GM19324 (cell line): ENCODE measurements at regions not wholly inside any gene's neighbourhood (a gene's known extent, or its start where the extent isn't known, plus 50 kb on each side); places are given as distances from the start of the nearest gene placed in this dataset.
A peak's percentile ranks its signal among the peaks of the same experiment; 100 is the strongest.

Experiments
- ATAC-seq: cut with Tn5 transposase; IDR thresholded peaks from one replicate; pipeline ENCODE4 v1.9.1; 2021; ENCODE audit warnings: mild to moderate bottlenecking, moderate library complexity; ENCODE audit not compliant: unreplicated experiment, low FRiP score

DNA sequence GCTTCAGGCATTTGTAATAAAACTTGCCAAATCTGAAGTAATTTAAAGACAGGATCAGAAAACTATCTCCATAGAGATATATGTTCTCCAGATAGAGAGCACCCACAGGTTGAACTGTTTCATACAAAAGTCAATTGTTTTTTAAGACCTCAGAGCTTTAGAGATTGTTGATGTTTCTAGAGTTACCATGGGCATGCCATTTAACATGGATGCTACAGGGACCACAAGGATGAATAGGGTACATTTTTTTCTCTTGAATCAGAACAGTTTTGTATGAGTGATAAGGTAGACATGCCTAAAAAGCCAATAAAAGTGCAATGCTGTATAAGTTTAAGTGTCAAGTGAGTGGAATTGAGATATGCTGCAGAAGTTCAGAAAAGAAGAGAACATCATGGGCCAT is 511.0 kb upstream of the CAMK1G start:
- no peak for ATAC-seq

DNA sequence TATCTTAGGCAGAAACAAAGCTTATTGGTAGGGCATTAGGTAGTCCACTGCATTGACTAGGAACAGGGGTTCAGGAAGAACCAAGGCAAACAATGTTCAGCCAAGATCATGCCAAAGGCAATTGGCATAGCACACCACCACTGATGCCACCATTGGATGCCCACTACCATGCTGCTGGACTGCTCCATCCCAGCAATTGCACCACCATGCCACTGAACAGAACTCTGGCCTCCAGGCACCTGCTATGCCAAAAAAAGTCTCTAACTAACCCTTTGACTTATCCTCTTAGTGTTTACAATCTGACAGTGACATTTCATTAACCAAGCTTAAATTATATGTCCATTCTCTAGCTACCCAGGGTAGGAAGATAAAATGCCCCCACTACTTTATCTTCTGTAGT is 509.6 kb upstream of the CAMK1G start:
- no peak for ATAC-seq

DNA sequence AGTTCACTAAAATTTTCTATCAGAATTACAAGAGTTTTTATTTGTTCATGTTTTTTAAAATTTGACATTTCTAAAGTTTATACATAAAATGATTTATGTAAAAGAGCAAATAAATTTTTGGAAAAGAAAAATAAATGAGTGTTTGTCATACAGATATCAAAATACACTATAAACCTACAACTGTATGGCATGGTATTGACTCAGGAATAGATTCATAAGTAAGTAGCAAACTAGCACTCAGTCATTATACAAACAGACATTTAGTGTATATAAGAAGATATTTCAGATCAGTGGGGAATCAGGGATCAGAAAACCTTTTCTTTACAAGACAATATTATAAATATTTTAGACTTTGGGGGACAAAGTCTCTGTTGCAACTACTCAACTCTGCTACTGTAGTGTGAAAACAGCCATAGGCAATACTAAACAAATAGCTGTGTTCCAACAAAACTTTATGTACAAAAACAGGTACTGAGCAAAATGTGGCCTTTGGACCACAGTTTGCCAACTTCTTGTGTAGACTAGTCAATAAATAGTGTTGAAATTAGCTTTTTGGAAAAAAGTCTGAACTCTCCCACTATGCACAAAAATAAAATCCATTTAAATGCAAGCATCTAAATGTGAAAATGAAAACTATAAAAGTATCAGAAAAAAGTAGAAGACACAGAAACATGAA is 508.8 kb upstream of the CAMK1G start:
- no peak for ATAC-seq

DNA sequence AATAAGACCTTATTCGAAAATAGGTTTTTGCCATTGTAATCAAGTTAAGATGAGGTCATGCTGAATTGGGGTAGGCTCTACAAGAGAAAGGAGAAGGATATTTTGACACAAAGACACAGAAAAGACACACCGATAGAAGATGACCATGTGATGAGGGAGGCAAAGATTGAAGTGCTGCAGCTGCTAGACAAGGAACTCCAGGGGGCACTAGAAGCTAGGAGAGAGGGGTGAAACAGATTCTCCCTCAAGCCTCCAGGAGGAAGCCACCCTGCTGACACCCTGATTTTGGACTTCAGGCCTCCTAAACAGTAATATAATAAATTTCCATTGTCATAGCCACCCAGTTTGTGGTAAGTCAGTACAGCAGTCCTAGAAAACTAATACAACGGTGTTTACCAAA is 506.8 kb upstream of the CAMK1G start:
- ATAC-seq, result no peak

DNA sequence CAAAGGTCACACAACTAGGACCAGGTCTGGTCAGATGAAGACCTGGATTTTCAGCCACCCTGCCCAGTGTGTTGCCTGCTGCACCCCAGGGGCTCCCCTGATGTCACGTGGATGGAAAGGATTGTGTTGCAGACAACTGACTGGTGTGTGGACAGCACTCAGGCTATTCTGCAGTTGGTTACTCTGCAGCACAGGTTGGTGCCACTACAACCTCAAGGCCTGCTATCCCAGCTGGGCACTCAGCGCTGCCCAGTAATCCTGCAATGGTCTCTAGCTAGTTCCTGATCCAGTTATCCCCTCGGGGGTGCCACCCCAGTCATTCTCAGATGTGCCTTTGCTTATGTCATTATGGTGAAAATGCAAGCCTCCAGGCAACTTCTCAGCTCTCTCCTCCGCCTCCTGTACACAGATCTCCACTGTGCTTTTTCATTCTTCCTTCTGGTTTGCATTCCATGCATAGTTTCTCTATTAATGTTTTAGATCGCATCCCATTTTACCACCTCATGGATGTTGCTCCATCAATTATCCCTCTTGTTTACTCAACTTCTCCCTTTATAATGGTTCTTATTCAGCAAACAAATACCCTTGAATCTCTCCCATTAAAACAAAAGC is 503.2 kb upstream of the CAMK1G start:
- no peak for ATAC-seq

DNA sequence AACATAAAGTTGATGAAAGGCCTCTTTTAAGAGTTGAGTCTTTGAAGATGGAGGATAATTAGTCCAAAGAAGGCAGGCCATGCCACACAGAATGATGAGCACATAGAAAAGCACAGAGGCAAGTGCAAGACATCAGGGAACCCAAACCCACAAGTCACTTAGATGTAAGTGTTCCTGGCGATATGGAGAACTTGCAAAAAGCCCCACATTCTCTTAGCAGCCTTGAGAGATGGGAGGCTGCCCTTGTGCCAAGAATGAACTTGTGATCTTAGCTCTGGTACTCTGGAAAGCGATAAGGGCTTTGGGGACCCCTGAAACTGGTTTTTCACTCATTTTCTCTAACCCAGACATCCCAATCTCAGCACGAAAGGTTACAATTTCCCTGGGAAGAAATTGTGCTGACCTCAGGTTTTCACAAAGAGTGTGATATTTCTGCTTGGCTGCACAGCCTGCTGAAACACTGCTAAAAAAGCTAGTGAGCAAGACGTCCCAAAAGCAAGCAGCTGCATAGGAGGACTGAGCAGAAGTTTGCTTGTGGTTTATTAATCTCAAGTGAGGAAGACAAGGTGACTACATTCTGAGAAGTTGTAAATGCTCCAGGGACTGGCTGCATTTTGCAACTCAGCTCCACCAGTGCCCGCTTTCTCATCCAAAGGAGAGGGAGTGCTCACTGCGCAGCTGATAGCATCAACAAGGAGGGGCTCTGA is 496.9 kb upstream of the CAMK1G start:
- ATAC-seq, result peak; percentile 95

DNA sequence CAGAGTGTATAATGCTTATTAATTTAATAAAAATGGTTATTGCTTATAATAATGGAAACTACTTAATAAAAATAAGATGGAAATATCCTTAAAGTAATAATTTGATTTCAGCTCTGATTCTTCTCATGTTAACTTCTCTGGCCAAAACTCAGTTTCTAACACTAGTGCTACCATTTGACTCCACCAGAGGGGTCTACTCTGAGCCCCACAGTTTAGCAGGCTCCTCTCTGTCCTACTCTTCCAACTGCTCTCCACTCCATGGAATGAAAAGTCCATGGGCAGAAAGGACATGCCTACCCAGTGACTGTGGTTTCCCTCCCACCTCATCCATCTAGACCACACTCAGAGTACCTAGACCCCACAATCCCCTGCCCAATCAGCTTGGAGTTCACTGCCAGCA is 489.1 kb upstream of the CAMK1G start:
- ATAC-seq, result no peak

DNA sequence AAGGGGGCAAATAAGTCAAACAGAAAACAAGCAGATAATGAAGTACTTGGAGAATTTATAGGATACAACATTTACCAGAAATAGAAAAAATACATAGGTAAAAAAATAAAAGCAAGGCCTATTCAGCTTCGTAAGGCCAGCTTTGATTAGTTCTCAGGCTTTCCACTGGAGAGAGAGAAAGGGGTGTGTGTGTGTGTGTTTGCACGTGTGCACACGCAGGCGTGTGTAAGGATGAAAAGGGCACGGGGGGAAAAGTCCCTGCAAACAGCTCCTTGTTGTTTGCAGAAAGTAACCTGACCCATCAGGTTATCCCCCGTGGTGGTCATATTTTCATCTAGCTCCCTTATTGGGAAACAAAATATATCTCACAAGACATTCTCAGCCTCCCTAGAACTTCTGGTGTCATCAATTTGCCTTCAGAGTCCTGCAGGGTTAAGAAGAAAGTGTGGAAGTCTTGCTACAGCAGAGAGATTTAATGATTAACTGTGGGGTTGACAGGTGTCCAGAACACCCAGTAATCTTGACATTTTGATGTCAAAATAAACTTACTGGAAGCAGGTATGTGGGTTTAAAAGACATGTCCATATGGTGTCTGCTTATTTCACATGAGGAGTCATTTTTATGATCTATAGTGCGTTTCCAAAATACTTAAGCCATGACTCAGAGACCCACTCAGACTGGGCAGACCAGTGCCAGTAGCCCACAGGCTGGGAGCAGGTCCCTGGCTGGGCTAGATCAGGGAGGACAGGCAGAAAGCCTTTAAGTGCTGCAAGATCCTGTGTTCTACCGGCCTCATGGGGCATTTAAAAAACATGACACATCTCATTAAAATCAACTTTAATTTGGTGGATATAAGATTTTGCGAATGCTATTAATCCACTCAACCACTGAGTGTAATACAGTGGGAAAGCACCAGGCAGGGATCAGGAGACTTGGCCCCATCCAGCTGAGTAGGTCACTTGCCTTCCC is 487.6 kb upstream of the CAMK1G start:
- peak; percentile 64 for ATAC-seq

DNA sequence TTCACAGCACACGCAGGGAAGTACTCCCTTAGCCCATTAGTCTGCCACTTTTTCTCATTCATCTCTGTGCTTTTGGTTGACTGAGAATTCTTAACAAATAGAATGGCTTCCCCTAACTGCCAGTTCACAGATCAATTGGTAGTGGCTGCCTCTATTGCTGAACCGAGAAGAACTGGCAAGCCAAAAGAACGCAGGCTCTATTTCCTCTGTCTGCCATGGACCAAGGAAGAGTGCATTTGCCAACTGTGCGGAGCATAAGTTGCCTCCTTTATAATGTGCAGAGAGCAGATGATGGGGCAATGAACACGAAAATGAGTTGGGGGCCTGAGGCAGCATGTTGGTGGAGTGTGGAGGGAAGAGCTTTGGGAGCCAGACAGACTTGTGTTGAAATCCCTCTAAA is 483.1 kb upstream of the CAMK1G start:
- ATAC-seq, result no peak

DNA sequence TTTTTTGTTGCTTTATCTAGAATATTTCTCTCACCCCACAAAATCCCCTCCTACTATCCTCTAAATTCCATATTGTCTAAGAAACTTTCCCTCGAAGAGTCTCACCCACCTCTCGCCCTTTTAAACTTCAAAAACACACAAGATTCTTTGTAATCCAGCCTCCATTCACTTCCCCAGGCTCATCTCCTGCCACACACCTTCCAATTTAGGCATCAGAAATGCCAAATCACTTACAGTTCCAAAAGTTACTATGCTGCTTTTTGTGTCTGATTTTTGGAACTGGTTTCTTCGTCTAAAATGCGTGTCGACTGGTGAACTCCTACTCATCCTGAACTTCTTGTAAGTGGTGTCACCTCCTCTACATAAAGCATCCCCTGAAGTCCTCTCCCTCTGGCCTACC is 482.4 kb upstream of the CAMK1G start:
- no peak for ATAC-seq

DNA sequence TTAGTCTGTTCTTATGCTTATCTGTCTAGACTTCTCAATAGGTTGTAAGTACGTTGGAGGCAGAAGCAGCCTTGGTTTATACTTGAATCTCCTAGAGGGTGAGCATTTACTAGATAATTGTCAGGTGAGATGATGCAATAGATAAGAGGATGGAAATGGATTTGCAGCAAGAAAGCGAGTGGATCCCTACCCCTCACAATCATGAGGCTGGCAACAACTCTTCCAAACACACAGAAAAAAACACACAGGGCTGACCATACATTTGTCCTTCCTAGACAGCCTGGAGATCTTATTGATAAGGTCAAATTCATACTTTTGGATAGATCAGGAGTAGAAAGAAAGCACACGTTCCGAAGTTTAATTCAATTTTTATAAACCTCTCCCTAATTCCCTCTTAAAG is 481.4 kb upstream of the CAMK1G start:
- no peak for ATAC-seq

DNA sequence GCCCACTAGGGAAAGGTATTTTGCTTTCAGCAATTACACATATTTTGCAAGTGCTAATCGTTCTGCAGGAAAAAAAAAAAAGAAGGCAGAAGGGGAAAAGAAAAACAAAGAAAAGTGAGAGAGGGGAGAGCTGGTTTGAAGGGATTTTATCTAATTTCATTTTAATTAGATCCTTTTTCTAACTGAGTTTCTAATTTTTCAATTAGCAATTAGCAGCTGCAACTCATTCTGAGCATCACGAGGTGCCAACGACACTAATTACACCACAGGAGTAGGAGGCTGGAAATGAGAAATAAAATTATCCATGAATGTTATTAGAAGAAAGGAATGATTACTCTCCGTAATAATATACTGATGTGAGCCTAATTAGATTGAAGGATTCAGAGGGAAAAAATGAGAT is 481.0 kb upstream of the CAMK1G start:
- no peak for ATAC-seq

DNA sequence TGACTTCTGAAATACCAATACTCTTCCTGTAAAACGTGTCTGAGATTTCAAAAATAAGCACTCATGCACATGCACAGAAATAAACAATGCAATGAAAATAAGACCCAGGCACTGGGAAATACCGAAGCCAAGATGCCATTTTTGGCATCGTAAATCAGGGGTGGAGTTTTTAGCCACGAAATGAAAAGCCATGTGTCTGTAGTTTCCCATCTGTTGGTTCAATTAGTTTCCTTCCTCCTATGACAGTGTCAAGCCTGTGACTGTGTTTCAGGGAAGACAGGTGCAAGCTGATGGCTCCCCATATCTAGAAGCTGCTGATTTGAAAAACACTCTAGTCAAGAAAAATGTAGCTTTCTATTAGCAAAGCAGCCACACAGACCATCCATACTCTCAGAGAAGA is 480.4 kb upstream of the CAMK1G start:
- peak; percentile 54 for ATAC-seq

DNA sequence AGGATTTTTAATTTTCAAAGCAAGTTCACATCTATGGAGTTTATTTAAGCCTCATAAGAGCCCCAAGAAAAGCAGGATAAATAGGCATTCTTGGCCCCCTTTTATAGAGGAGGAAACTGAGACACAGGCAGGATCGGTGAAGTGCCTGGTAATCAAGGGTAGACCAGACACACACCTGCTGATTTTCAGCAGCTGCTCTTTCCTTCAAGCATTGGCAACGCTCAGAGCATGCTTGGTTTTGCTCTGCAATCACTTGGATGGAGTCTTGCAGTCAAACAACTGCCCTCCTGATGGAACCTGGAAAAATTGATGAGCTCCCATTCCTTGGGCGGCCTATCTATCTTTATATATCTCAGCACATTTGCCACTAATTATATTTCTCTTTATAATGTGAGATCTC is 478.9 kb upstream of the CAMK1G start:
- ATAC-seq, result no peak

DNA sequence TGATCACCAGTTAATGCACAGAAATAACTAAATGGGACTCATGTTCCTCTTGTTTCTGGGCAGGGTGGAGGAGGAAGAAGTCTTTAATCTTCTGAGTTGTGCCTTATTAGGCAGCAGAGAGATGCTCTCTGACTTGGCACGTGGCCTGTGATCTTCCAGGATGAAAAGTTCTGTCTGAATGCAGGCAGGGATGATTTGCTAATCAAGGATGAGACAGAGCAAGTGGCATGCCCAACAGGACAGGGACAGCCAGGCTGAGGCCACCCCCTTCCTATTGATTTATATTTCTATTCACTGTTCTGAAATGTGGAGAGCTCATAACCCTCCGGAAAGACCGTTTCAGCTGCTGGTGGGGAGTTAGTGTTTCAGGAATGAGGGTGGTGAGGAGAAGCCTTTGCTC is 477.8 kb upstream of the CAMK1G start:
- no peak for ATAC-seq

DNA sequence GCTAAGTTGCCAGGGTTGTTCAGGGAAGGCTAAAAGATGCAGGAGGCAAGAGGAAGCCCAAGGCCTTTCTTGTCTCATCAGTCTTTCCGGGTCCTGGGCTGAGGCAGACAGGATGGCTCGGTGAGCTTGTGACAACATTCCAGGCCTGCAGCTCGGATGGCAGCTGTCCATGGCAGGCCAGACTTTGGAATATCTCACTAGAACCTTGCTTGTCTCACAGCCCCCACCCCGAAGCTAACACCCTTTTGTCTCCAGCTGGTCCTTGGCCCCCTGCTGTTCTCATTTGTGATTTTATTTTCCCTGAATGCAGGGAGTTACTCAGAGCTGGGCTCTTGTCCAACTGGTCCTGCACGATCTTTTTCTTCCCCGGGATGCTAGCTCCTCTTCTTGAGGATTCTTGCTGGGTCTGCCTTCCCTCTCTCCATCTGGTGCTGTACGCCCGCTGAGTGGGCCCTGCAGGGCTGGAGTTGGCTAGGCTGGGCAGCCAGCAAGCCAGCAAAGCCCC is 477.2 kb upstream of the CAMK1G start:
- no peak for ATAC-seq

DNA sequence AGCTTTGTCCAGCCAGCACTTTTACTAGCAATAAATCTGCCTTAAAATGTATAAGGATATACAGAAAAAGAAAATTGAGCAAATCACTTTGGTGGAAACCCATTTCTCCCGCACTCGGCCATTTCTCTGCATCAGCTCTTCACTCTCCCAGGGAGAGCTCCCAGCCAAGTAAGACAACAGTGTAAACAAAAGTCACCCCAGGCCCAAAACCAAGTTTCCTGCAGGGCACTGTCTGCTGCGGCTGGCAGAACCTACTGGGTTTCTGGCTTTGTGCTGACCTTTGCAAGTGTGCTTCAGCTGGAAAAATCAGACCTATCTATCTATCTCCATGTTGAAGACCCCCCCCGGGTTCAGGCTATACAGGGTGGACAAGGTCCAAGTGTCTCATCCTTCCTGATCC is 476.7 kb upstream of the CAMK1G start:
- no peak for ATAC-seq

DNA sequence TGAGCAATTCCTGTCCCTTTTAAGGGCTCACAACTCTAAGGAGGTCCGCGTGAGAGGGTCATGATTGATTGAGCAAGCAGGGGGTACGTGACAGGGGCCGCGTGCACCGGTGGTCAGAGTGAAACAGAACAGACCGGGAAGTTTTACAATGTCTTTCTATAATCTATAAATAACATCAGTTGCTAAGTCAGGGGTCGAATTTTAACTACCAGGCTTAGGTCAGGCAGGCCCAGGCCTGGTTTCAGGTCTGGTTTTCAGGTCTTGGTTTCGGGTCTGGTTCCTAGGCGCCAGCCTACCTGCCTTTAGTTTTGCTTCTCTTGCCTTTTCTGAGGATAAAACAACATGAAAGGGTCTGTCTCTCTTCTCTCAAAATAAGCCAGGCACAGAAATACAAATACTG is 476.0 kb upstream of the CAMK1G start:
- ATAC-seq, result peak; percentile 49

DNA sequence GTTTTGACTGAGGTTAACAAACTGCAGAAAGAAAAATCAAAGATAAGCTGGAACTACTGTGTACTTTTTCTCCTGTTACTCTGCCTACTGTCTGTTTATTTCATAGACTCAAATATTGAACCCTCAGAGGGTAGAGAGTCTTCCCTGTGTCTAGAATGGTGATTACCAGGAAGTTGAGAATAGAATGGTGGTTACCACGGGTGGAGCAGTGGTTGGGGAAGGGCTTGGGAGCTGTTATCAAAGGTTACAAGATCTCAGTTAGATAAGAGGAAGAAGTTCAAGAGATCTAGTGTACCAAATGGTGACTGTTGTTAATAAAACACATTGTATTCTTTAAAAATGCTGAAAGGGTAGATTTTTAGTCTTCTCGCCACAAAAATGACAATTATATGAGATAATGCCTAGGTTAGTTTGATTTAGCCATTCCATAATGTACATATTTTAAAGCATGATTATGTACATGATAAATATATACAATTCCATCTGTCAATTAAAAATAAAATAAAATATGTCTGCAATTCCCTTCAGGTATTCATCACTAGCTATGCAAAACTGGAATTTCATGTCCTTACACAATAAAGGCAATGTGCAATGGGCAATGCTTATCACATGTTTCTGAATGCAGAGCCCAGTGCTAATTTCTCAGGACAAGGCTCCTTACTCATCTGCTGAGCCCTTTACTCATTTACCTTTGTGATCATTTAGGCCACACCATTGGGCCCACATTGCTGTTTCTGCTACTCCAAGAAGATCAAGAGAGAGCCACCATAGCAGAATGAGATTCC is 474.3 kb upstream of the CAMK1G start:
- no peak for ATAC-seq

DNA sequence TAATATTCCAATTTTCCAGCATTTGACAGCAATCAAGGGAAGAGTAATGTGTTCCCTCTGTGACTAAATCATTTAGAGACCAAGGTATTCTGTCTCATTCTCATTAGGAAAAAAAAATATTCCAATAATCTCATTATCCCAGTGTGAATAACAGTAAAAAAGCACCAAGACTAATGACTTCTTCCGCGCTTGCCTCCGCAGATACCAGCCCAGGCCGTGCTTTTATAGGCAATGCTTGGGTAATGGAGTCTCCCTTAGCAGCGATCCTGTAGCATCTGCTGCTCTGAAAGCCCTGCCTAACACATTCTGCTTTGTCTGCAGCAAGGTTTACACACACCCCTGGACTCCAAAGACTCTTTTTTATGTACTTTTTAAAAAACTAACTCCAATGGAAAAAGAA is 470.0 kb upstream of the CAMK1G start:
- ATAC-seq, result no peak
